ENCODE measurements at regions not wholly inside any gene's neighbourhood (a gene's known extent, or its start where the extent isn't known, plus 50 kb on each side); places are given as distances from the start of the nearest gene placed in this dataset.

DNA sequence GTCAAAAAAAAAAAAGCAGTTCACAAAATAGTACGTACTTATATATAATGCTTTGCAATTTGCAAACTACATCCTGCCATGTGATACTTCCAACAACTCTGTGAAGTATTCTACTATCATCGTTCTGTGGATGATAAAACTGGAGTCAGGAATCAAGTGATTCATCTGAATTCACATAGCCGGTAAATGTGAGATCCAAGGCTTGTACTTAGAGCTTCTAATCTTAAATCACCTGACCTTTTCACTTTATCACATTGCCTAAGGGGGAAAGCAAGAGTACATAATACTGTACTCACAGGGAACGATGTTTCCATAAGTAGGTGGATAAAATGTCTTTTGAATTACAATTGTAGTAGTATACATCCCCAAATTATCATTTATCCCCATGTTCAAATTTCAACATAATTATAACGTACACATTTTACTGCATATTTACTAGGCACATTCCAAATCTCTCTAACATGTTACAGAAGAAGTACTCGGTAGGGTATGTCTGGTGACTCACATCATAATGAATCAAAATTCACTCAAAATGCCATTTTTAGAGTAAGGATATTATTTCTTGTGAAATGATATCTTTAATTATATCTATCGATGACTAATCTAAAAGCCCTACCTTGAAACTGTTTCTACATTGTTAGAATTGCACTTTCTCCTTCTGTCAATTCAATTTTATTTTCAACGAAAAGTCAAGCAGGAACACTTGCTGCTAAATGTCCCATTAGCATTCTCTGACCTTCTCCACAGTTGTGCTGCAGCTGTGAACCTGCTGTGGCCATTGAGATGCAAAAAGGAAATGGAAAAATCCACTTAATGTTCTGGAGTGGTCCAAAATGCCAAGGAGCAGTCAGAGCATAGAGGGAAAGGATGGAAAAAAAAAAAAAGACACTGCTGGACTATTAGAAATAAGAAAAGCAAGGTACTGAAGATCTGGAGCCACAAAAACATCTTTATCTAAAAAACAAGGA lies 78.9 kb downstream of the OR2K2 start:
- Histone ChIP-seq H3K4me1 (ENCODE audit: control insufficient read depth in 5 of 5, insufficient read depth in 5 of 5, low read length in 5 of 5) (no peaks in the 10 kb centered on the region), H3K9me3 (ENCODE audit: control insufficient read depth in 5 of 5, low read length in 5 of 5) (no peaks in the 10 kb centered on the region), H3K36me3 (ENCODE audit: control insufficient read depth in 5 of 5, insufficient read depth in 5 of 5, low read length in 5 of 5) (no peaks in the 10 kb centered on the region), H3K27ac (ENCODE audit: low read depth, low read length) (no peak overlapping the region), H3K4me3 (ENCODE audit: low read depth in 1 of 5, low read length in 5 of 5) (no peak overlapping the region), H3K9ac (ENCODE audit: low read length in 5 of 5) (no peak overlapping the region), H3K27me3 (ENCODE audit: control insufficient read depth in 5 of 5, insufficient read depth in 4 of 5, low read length in 5 of 5) (no peaks in the 10 kb centered on the region)

DNA sequence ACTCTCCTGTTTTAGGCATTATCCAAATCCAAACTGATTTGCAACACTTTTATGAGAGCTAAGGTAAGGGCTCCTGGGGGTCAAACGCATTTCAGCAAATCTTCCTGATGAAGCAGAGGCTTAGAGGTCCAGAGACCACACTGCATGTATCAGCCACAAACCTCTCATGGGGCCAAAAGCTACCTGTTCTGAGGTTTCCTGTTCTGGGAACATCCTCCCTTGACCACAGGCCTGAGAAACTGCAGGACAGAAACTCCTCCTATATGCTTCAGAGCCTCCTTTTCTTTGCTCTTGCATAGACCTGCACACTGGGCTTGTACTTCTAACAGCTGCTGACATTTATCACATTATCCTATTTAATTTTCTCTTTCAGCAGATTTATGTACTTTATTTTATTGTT lies 92.6 kb downstream of the OR2K2 start:
- H3K27me3 ChIP-seq (ENCODE audit: control insufficient read depth in 5 of 5, insufficient read depth in 4 of 5, low read length in 5 of 5), result no peaks in the 10 kb centered on the region
- H3K4me3 ChIP-seq (ENCODE audit: low read depth in 1 of 5, low read length in 5 of 5), result no peak overlapping the region
- H3K9ac ChIP-seq (ENCODE audit: low read length in 5 of 5), result no peak overlapping the region
- H3K9me3 ChIP-seq (ENCODE audit: control insufficient read depth in 5 of 5, low read length in 5 of 5), result no peaks in the 10 kb centered on the region
- no peaks in the 10 kb centered on the region for H3K4me1 ChIP-seq (ENCODE audit: control insufficient read depth in 5 of 5, insufficient read depth in 5 of 5, low read length in 5 of 5)
- no peaks in the 10 kb centered on the region for H3K36me3 ChIP-seq (ENCODE audit: control insufficient read depth in 5 of 5, insufficient read depth in 5 of 5, low read length in 5 of 5)
- H3K27ac ChIP-seq (ENCODE audit: low read depth, low read length), result no peak overlapping the region

GRCh38 chr9:111236332-111236731 lies 93.7 kb downstream of the OR2K2 start:
- Histone ChIP-seq H3K9ac (ENCODE audit: low read length in 5 of 5) (no peak overlapping the region), H3K27ac (ENCODE audit: low read depth, low read length) (no peak overlapping the region), H3K36me3 (ENCODE audit: control insufficient read depth in 5 of 5, insufficient read depth in 5 of 5, low read length in 5 of 5) (no peaks in the 10 kb centered on the region), H3K4me3 (ENCODE audit: low read depth in 1 of 5, low read length in 5 of 5) (no peak overlapping the region), H3K9me3 (ENCODE audit: control insufficient read depth in 5 of 5, low read length in 5 of 5) (no peaks in the 10 kb centered on the region), H3K27me3 (ENCODE audit: control insufficient read depth in 5 of 5, insufficient read depth in 4 of 5, low read length in 5 of 5) (no peaks in the 10 kb centered on the region), H3K4me1 (ENCODE audit: control insufficient read depth in 5 of 5, insufficient read depth in 5 of 5, low read length in 5 of 5) (no peaks in the 10 kb centered on the region)

GRCh38 chr9:111233963-111234362 lies 96.1 kb downstream of the OR2K2 start:
- H3K36me3 ChIP-seq (ENCODE audit: control insufficient read depth in 5 of 5, insufficient read depth in 5 of 5, low read length in 5 of 5), result no peaks in the 10 kb centered on the region
- H3K9me3 ChIP-seq (ENCODE audit: control insufficient read depth in 5 of 5, low read length in 5 of 5), result no peaks in the 10 kb centered on the region
- H3K4me1 ChIP-seq (ENCODE audit: control insufficient read depth in 5 of 5, insufficient read depth in 5 of 5, low read length in 5 of 5), result no peaks in the 10 kb centered on the region
- H3K27me3 ChIP-seq (ENCODE audit: control insufficient read depth in 5 of 5, insufficient read depth in 4 of 5, low read length in 5 of 5), result no peaks in the 10 kb centered on the region
- no peak overlapping the region for H3K4me3 ChIP-seq (ENCODE audit: low read depth in 1 of 5, low read length in 5 of 5)
- H3K27ac ChIP-seq (ENCODE audit: low read depth, low read length), result no peak overlapping the region
- no peak overlapping the region for H3K9ac ChIP-seq (ENCODE audit: low read length in 5 of 5)

GRCh38 chr9:111232997-111233790 lies 96.8 kb downstream of the OR2K2 start:
- no peak overlapping the region for H3K27ac ChIP-seq (ENCODE audit: low read depth, low read length)
- no peaks in the 10 kb centered on the region for H3K9me3 ChIP-seq (ENCODE audit: control insufficient read depth in 5 of 5, low read length in 5 of 5)
- H3K27me3 ChIP-seq (ENCODE audit: control insufficient read depth in 5 of 5, insufficient read depth in 4 of 5, low read length in 5 of 5), result no peaks in the 10 kb centered on the region
- no peaks in the 10 kb centered on the region for H3K4me1 ChIP-seq (ENCODE audit: control insufficient read depth in 5 of 5, insufficient read depth in 5 of 5, low read length in 5 of 5)
- no peak overlapping the region for H3K9ac ChIP-seq (ENCODE audit: low read length in 5 of 5)
- no peak overlapping the region for H3K4me3 ChIP-seq (ENCODE audit: low read depth in 1 of 5, low read length in 5 of 5)
- no peaks in the 10 kb centered on the region for H3K36me3 ChIP-seq (ENCODE audit: control insufficient read depth in 5 of 5, insufficient read depth in 5 of 5, low read length in 5 of 5)

- Histone ChIP-seq H3K9ac (ENCODE audit: low read length in 5 of 5) (no peak overlapping the region), H3K9me3 (ENCODE audit: control insufficient read depth in 5 of 5, low read length in 5 of 5) (no peaks in the 10 kb centered on the region), H3K4me3 (ENCODE audit: low read depth in 1 of 5, low read length in 5 of 5) (no peak overlapping the region), H3K27me3 (ENCODE audit: control insufficient read depth in 5 of 5, insufficient read depth in 4 of 5, low read length in 5 of 5) (no peaks in the 10 kb centered on the region), H3K36me3 (ENCODE audit: control insufficient read depth in 5 of 5, insufficient read depth in 5 of 5, low read length in 5 of 5) (no peaks in the 10 kb centered on the region), H3K4me1 (ENCODE audit: control insufficient read depth in 5 of 5, insufficient read depth in 5 of 5, low read length in 5 of 5) (no peaks in the 10 kb centered on the region), H3K27ac (ENCODE audit: low read depth, low read length) (no peak overlapping the region)
Measured at GRCh38 chr9:111231801-111232580, 98.0 kb downstream of the OR2K2 start.

DNA sequence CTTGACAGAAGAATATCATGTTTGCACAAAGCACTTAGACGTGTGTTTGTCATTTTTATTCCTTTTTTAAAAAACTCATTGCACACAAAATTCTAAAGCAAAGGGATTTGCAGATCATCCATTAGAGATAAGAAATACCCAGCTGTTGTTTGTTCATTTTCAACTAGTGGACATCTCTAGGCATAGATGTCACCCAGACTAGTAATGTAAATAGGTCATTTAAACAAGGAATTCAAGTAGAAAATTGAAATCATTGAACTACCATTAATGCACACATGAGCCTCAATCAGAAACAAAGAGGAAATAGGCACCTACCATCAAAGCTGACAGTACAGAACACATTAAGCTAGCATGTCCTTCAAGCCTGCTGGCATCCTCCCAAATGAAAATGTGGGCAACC lies 107.3 kb downstream of the OR2K2 start:
- Histone ChIP-seq H3K27me3 (ENCODE audit: control insufficient read depth in 5 of 5, insufficient read depth in 4 of 5, low read length in 5 of 5) (no peaks in the 10 kb centered on the region), H3K9ac (ENCODE audit: low read length in 5 of 5) (no peak overlapping the region), H3K36me3 (ENCODE audit: control insufficient read depth in 5 of 5, insufficient read depth in 5 of 5, low read length in 5 of 5) (no peaks in the 10 kb centered on the region), H3K4me3 (ENCODE audit: low read depth in 1 of 5, low read length in 5 of 5) (no peak overlapping the region), H3K4me1 (ENCODE audit: control insufficient read depth in 5 of 5, insufficient read depth in 5 of 5, low read length in 5 of 5) (no peaks in the 10 kb centered on the region), H3K9me3 (ENCODE audit: control insufficient read depth in 5 of 5, low read length in 5 of 5) (no peaks in the 10 kb centered on the region), H3K27ac (ENCODE audit: low read depth, low read length) (no peak overlapping the region)

GRCh38 chr9:111212874-111213273 lies 117.2 kb downstream of the OR2K2 start:
- Histone ChIP-seq H3K27me3 (ENCODE audit: control insufficient read depth in 5 of 5, insufficient read depth in 4 of 5, low read length in 5 of 5) (no peaks in the 10 kb centered on the region), H3K4me3 (ENCODE audit: low read depth in 1 of 5, low read length in 5 of 5) (no peak overlapping the region), H3K4me1 (ENCODE audit: control insufficient read depth in 5 of 5, insufficient read depth in 5 of 5, low read length in 5 of 5) (no peaks in the 10 kb centered on the region), H3K9me3 (ENCODE audit: control insufficient read depth in 5 of 5, low read length in 5 of 5) (peaks cover 0 to 10% (median 0%) of the 10 kb centered on the region in 5 donors), H3K36me3 (ENCODE audit: control insufficient read depth in 5 of 5, insufficient read depth in 5 of 5, low read length in 5 of 5) (no peaks in the 10 kb centered on the region), H3K27ac (ENCODE audit: low read depth, low read length) (no peak overlapping the region), H3K9ac (ENCODE audit: low read length in 5 of 5) (no peak overlapping the region)

DNA sequence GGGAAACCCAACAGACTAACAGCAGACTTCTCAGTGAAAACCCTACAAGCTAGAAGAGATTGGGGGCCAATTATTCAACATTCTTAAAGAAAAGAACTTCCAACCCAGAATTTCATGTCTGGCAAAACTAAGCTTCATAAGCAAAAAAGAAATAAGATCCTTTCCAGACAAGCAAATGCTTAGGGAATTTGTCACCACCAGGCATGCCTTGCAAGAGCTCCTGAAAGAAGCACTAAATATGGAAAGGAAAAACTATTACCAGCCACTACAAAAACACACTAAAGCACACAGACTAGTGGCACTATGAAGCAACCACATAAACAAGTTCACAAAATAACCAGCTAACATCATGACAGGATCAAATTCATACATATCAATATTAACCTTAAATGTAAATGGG lies 131.1 kb downstream of the OR2K2 start:
- H3K36me3 ChIP-seq (ENCODE audit: control insufficient read depth in 5 of 5, insufficient read depth in 5 of 5, low read length in 5 of 5), result no peaks in the 10 kb centered on the region
- no peak overlapping the region for H3K9ac ChIP-seq (ENCODE audit: low read length in 5 of 5)
- no peaks in the 10 kb centered on the region for H3K4me1 ChIP-seq (ENCODE audit: control insufficient read depth in 5 of 5, insufficient read depth in 5 of 5, low read length in 5 of 5)
- no peak overlapping the region for H3K27ac ChIP-seq (ENCODE audit: low read depth, low read length)
- no peak overlapping the region for H3K4me3 ChIP-seq (ENCODE audit: low read depth in 1 of 5, low read length in 5 of 5)
- H3K9me3 ChIP-seq (ENCODE audit: control insufficient read depth in 5 of 5, low read length in 5 of 5), result peaks cover 0 to 15% (median 9%) of the 10 kb centered on the region in 5 donors
- no peaks in the 10 kb centered on the region for H3K27me3 ChIP-seq (ENCODE audit: control insufficient read depth in 5 of 5, insufficient read depth in 4 of 5, low read length in 5 of 5)

All from subcutaneous abdominal adipose tissue (tissue), 5 donors.